Activated naive CD4-positive, alpha-beta T cell treated with anti-CD3 and anti-CD28 coated beads, Interleukin-2, amount 10 ng/mL, durations not matched to agents 7 days and 5 days (primary cell): ENCODE measurements at regions not wholly inside any gene's neighbourhood (a gene's known extent, or its start where the extent isn't known, plus 50 kb on each side); places are given as distances from the start of the nearest gene placed in this dataset.
A peak's percentile ranks its signal among the peaks of the same experiment; 100 is the strongest.

Source experiments
- CTCF ChIA-PET: fragments of 350-600 bp; sonication (Branson Sonifier 250); formaldehyde crosslinking; loops from one replicate; lab custom pipeline; 2021; ENCODE audit warnings: antibody characterized with exemption; lab: Charles Lee
- DNase-seq: peaks from one replicate; pipeline ENCODE4 v3.0.0-alpha.2; 2020
- H3K27ac Mint-ChIP-seq: one replicate; pipeline ENCODE4 v1.8.0; 2021; ENCODE audit warnings: mild to moderate bottlenecking, moderate library complexity, mixed read lengths
- H3K27me3 Mint-ChIP-seq: one replicate; pipeline ENCODE4 v1.8.0; 2021; ENCODE audit warnings: mild to moderate bottlenecking, mixed read lengths
- H3K36me3 Mint-ChIP-seq: one replicate; pipeline ENCODE4 v1.8.0; 2021; ENCODE audit warnings: mixed read lengths
- H3K4me1 Mint-ChIP-seq: one replicate; pipeline ENCODE4 v1.8.0; 2021; ENCODE audit warnings: mixed read lengths
- H3K4me3 Mint-ChIP-seq: one replicate; pipeline ENCODE4 v1.8.0; 2021; ENCODE audit warnings: mild to moderate bottlenecking, moderate library complexity, mixed read lengths
- H3K9me3 Mint-ChIP-seq: one replicate; pipeline ENCODE4 v1.8.0; 2021; ENCODE audit warnings: mixed read lengths

GRCh38 chrX:13130816-13131215 lies 86.4 kb upstream of the FAM9C start:
- no peak overlapping the region for H3K4me3 Mint-ChIP-seq
- CTCF ChIA-PET, result interaction anchor here (0.5 kb wide), 1 partner anchor 49 kb away, joined by 4 read pairs; no protein-coding TSS in a partner anchor
- no peak overlapping the region for H3K27ac Mint-ChIP-seq
- peaks cover 36% of the 10 kb centered on the region for H3K4me1 Mint-ChIP-seq
- peaks cover 3% of the 10 kb centered on the region for H3K36me3 Mint-ChIP-seq
- no peaks in the 10 kb centered on the region for H3K27me3 Mint-ChIP-seq
- DNase-seq, result no peak
- H3K9me3 Mint-ChIP-seq, result no peaks in the 10 kb centered on the region

- no peaks in the 10 kb centered on the region for H3K27me3 Mint-ChIP-seq
- H3K4me3 Mint-ChIP-seq, result no peak overlapping the region
- H3K9me3 Mint-ChIP-seq, result no peaks in the 10 kb centered on the region
- H3K36me3 Mint-ChIP-seq, result peaks cover 7% of the 10 kb centered on the region
- H3K27ac Mint-ChIP-seq, result no peak overlapping the region
- peaks cover 61% of the 10 kb centered on the region for H3K4me1 Mint-ChIP-seq
- no peak for DNase-seq
- CTCF ChIA-PET, result no interaction called here
Observed at GRCh38 chrX:13128104-13128503, 83.7 kb upstream of the FAM9C start.

- Mint-ChIP-seq H3K4me3 (no peak overlapping the region), H3K9me3 (no peaks in the 10 kb centered on the region), H3K27ac (no peak overlapping the region), H3K36me3 (peaks cover 9% of the 10 kb centered on the region), H3K27me3 (no peaks in the 10 kb centered on the region), H3K4me1 (peaks cover 69% of the 10 kb centered on the region)
- CTCF ChIA-PET, result no interaction called here
- DNase-seq, result no peak
Observed at GRCh38 chrX:13126775-13127174, 82.4 kb upstream of the FAM9C start.

- Mint-ChIP-seq H3K36me3 (peaks cover 7% of the 10 kb centered on the region), H3K4me3 (no peak overlapping the region), H3K27me3 (no peaks in the 10 kb centered on the region), H3K27ac (no peak overlapping the region), H3K4me1 (peaks cover 57% of the 10 kb centered on the region), H3K9me3 (no peaks in the 10 kb centered on the region)
- DNase-seq, result no peak
- CTCF ChIA-PET, result interaction anchor here (1.3 to 1.4 kb wide), 2 partner anchors 32 to 37 kb away, joined by 3 to 4 read pairs; no protein-coding TSS in a partner anchor
Observed at GRCh38 chrX:13125188-13125587, 80.8 kb upstream of the FAM9C start.

- Mint-ChIP-seq H3K9me3 (no peaks in the 10 kb centered on the region), H3K27me3 (no peaks in the 10 kb centered on the region), H3K36me3 (peaks cover 12% of the 10 kb centered on the region), H3K27ac (peak overlapping the region; percentile 92), H3K4me1 (peaks cover 53% of the 10 kb centered on the region), H3K4me3 (peak overlapping the region; percentile 20)
- CTCF ChIA-PET, result interaction anchor here (1.4 kb wide), 1 partner anchor 31 kb away, joined by 4 read pairs; no protein-coding TSS in a partner anchor
- no peak for DNase-seq
Observed at GRCh38 chrX:13123857-13124345, 79.5 kb upstream of the FAM9C start.

- Mint-ChIP-seq H3K27ac (peak overlapping the region; percentile 92), H3K27me3 (no peaks in the 10 kb centered on the region), H3K36me3 (peaks cover 12% of the 10 kb centered on the region), H3K4me1 (peaks cover 51% of the 10 kb centered on the region), H3K9me3 (no peaks in the 10 kb centered on the region), H3K4me3 (peak overlapping the region; percentile 37)
- CTCF ChIA-PET, result no interaction called here
- no peak for DNase-seq
Observed at GRCh38 chrX:13123247-13123856, 78.9 kb upstream of the FAM9C start.

- Mint-ChIP-seq H3K36me3 (peaks cover 19% of the 10 kb centered on the region), H3K27ac (no peak overlapping the region), H3K4me3 (no peak overlapping the region), H3K27me3 (no peaks in the 10 kb centered on the region), H3K4me1 (peaks cover 41% of the 10 kb centered on the region), H3K9me3 (peaks cover 15% of the 10 kb centered on the region)
- CTCF ChIA-PET, result interaction anchor here (1.0 kb wide), 1 partner anchor 13 kb away, joined by 3 read pairs; no protein-coding TSS in a partner anchor
- no peak for DNase-seq
Observed at GRCh38 chrX:13121020-13121555, 76.7 kb upstream of the FAM9C start.

- peaks cover 15% of the 10 kb centered on the region for H3K9me3 Mint-ChIP-seq
- no peak for DNase-seq
- peaks cover 35% of the 10 kb centered on the region for H3K4me1 Mint-ChIP-seq
- peaks cover 19% of the 10 kb centered on the region for H3K36me3 Mint-ChIP-seq
- CTCF ChIA-PET, result no interaction called here
- H3K27ac Mint-ChIP-seq, result no peak overlapping the region
- H3K4me3 Mint-ChIP-seq, result no peak overlapping the region
- H3K27me3 Mint-ChIP-seq, result no peaks in the 10 kb centered on the region
Observed at GRCh38 chrX:13120017-13120416, 75.6 kb upstream of the FAM9C start.

- CTCF ChIA-PET, result no interaction called here
- no peak overlapping the region for H3K4me3 Mint-ChIP-seq
- H3K27ac Mint-ChIP-seq, result no peak overlapping the region
- DNase-seq, result no peak
- peaks cover 19% of the 10 kb centered on the region for H3K9me3 Mint-ChIP-seq
- H3K36me3 Mint-ChIP-seq, result peaks cover 19% of the 10 kb centered on the region
- no peaks in the 10 kb centered on the region for H3K27me3 Mint-ChIP-seq
- peaks cover 28% of the 10 kb centered on the region for H3K4me1 Mint-ChIP-seq
Observed at GRCh38 chrX:13119386-13119785, 75.0 kb upstream of the FAM9C start.

GRCh38 chrX:13115146-13115855 lies 70.9 kb upstream of the FAM9C start:
- Mint-ChIP-seq H3K27ac (no peak overlapping the region), H3K27me3 (no peaks in the 10 kb centered on the region), H3K9me3 (peaks cover 20% of the 10 kb centered on the region), H3K36me3 (peaks cover 14% of the 10 kb centered on the region), H3K4me1 (peaks cover 6% of the 10 kb centered on the region), H3K4me3 (no peak overlapping the region)
- no peak for DNase-seq
- CTCF ChIA-PET, result no interaction called here

GRCh38 chrX:13112499-13112898 lies 68.1 kb upstream of the FAM9C start:
- Mint-ChIP-seq H3K27me3 (no peaks in the 10 kb centered on the region), H3K4me3 (no peak overlapping the region), H3K27ac (no peak overlapping the region), H3K4me1 (peaks cover 6% of the 10 kb centered on the region), H3K9me3 (peaks cover 14% of the 10 kb centered on the region), H3K36me3 (peaks cover 5% of the 10 kb centered on the region)
- CTCF ChIA-PET, result no interaction called here
- DNase-seq, result no peak

- Mint-ChIP-seq H3K36me3 (no peaks in the 10 kb centered on the region), H3K4me3 (no peak overlapping the region), H3K27ac (no peak overlapping the region), H3K9me3 (peaks cover 5% of the 10 kb centered on the region), H3K27me3 (no peaks in the 10 kb centered on the region), H3K4me1 (peaks cover 6% of the 10 kb centered on the region)
- CTCF ChIA-PET, result no interaction called here
- DNase-seq, result no peak
Observed at GRCh38 chrX:13110433-13111324, 66.3 kb upstream of the FAM9C start.

- no peak overlapping the region for H3K27ac Mint-ChIP-seq
- H3K36me3 Mint-ChIP-seq, result no peaks in the 10 kb centered on the region
- CTCF ChIA-PET, result no interaction called here
- DNase-seq, result no peak
- H3K9me3 Mint-ChIP-seq, result peaks cover 4% of the 10 kb centered on the region
- H3K4me3 Mint-ChIP-seq, result no peak overlapping the region
- no peaks in the 10 kb centered on the region for H3K27me3 Mint-ChIP-seq
- peaks cover 6% of the 10 kb centered on the region for H3K4me1 Mint-ChIP-seq
Observed at GRCh38 chrX:13109817-13110216, 65.4 kb upstream of the FAM9C start.

GRCh38 chrX:13103914-13104274 lies 59.5 kb upstream of the FAM9C start:
- H3K36me3 Mint-ChIP-seq, result peaks cover 13% of the 10 kb centered on the region
- CTCF ChIA-PET, result no interaction called here
- H3K27ac Mint-ChIP-seq, result no peak overlapping the region
- no peaks in the 10 kb centered on the region for H3K27me3 Mint-ChIP-seq
- no peak overlapping the region for H3K4me3 Mint-ChIP-seq
- DNase-seq, result no peak
- H3K9me3 Mint-ChIP-seq, result no peaks in the 10 kb centered on the region
- H3K4me1 Mint-ChIP-seq, result peaks cover 43% of the 10 kb centered on the region
